Esophagus (tissue), 2 donors: ENCODE measurements at regions not wholly inside any gene's neighbourhood (a gene's known extent, or its start where the extent isn't known, plus 50 kb on each side); places are given as distances from the start of the nearest gene placed in this dataset.
A peak's percentile ranks its signal among the peaks of the same experiment; 100 is the strongest.
"Not testable (repeated sequence)": the region's sequence is repeated elsewhere in the genome, so short reads cannot be mapped to it uniquely, and the experiment has no call there.

Experiments used
- H3K27ac ChIP-seq, 2 donors: one replicate each; pipeline ENCODE4 v1.5.1; 2013; ENCODE audit warnings: low read depth in 2 of 2, mild to moderate bottlenecking in 2 of 2, inconsistent platforms in 1 of 2, low read length in 1 of 2, moderate library complexity in 1 of 2
- H3K27me3 ChIP-seq, 2 donors: one replicate each; pipeline ENCODE4 v1.6.1; 2013; ENCODE audit warnings: low read length in 2 of 2, control low read depth in 1 of 2, mild to moderate bottlenecking in 1 of 2; ENCODE audit not compliant: insufficient read depth in 2 of 2, control insufficient read depth in 1 of 2
- H3K36me3 ChIP-seq, 2 donors: one replicate each; pipeline ENCODE4 v1.6.1; 2013; ENCODE audit warnings: low read length in 1 of 2; ENCODE audit not compliant: control insufficient read depth in 2 of 2, insufficient read depth in 2 of 2
- H3K4me1 ChIP-seq, 2 donors: one replicate each; pipeline ENCODE4 v1.6.1; 2013; ENCODE audit warnings: low read length in 1 of 2; ENCODE audit not compliant: control insufficient read depth in 2 of 2, insufficient read depth in 2 of 2
- H3K4me3 ChIP-seq, 2 donors: one replicate each; pipeline ENCODE4 v1.5.1; 2013; ENCODE audit warnings: low read length in 2 of 2, mild to moderate bottlenecking in 2 of 2, low read depth in 1 of 2, moderate library complexity in 1 of 2
- H3K9me3 ChIP-seq, 2 donors: one replicate each; pipeline ENCODE4 v1.6.1; 2013; ENCODE audit warnings: mild to moderate bottlenecking in 2 of 2, low read depth in 1 of 2, low read length in 1 of 2, moderate library complexity in 1 of 2; ENCODE audit not compliant: control insufficient read depth in 2 of 2, insufficient read depth in 1 of 2
- WGBS, 2 donors: extraction: QIAGEN DNeasy Blood & Tissue Kit; methylation state at CpG; one replicate each; pipeline ENCODE4 v1.1.7; 2013; 5-methylcytosine and 5-hydroxymethylcytosine counted together
- donor health status: healthy with polysubstance abuse.
- donor health status: Bipolar disorder and iron deficiency.

- Histone ChIP-seq H3K27me3 (no peaks in the 10 kb centered on the region), H3K4me1 (no peaks in the 10 kb centered on the region), H3K36me3 (no peaks in the 10 kb centered on the region), H3K9me3 (no peaks in the 10 kb centered on the region), H3K4me3 (no peak overlapping the region), H3K27ac (no peak overlapping the region)
- 23 to 25% methylated on average over 2 of the region's 2 CpGs for WGBS, 2 donors
These were observed 92.5 kb upstream of the EDA2R start for GRCh38 chrX:66731398-66731797.

GRCh38 chrX:66728818-66729271 lies 90.0 kb upstream of the EDA2R start:
- Histone ChIP-seq H3K9me3 (no peaks in the 10 kb centered on the region), H3K4me1 (no peaks in the 10 kb centered on the region), H3K36me3 (no peaks in the 10 kb centered on the region), H3K27ac (no peak overlapping the region), H3K27me3 (no peaks in the 10 kb centered on the region), H3K4me3 (peak overlapping the region in 1 of 2 donors; percentile 48)
- 2 to 20% methylated on average over 21 of the region's 21 CpGs for WGBS, 2 donors

- no peak overlapping the region for H3K27ac ChIP-seq
- H3K36me3 ChIP-seq, result no peaks in the 10 kb centered on the region
- H3K27me3 ChIP-seq, result no peaks in the 10 kb centered on the region
- no peak overlapping the region for H3K4me3 ChIP-seq
- 70 to 74% methylated on average over 3 of the region's 3 CpGs for WGBS, 2 donors
- no peaks in the 10 kb centered on the region for H3K9me3 ChIP-seq
- H3K4me1 ChIP-seq, result no peaks in the 10 kb centered on the region
These were observed 79.0 kb upstream of the EDA2R start for GRCh38 chrX:66717926-66718325.

- Histone ChIP-seq H3K27me3 (no peaks in the 10 kb centered on the region), H3K9me3 (peaks cover 0 to 4% of the 10 kb centered on the region in 2 donors), H3K27ac (no peak overlapping the region), H3K4me1 (no peaks in the 10 kb centered on the region), H3K4me3 (no peak overlapping the region), H3K36me3 (no peaks in the 10 kb centered on the region)
- WGBS, 2 donors, result 18 to 42% methylated on average over 1 of the region's 1 CpG
These were observed 59.7 kb upstream of the EDA2R start for GRCh38 chrX:66698273-66699204.

GRCh38 chrX:66692512-66692911 lies 53.6 kb upstream of the EDA2R start:
- not testable (repeated sequence) for H3K27ac ChIP-seq, H3K9me3 ChIP-seq, H3K4me3 ChIP-seq, H3K36me3 ChIP-seq, H3K4me1 ChIP-seq, H3K27me3 ChIP-seq
- WGBS, 2 donors, result 80% methylated on average over 8 of the region's 8 CpGs
